GM19324 (cell line): ENCODE measurements at regions not wholly inside any gene's neighbourhood (a gene's known extent, or its start where the extent isn't known, plus 50 kb on each side); places are given as distances from the start of the nearest gene placed in this dataset.

Experiments
- ATAC-seq: cut with Tn5 transposase; IDR thresholded peaks from one replicate; pipeline ENCODE4 v1.9.1; 2021; ENCODE audit warnings: mild to moderate bottlenecking, moderate library complexity; ENCODE audit not compliant: unreplicated experiment, low FRiP score

DNA sequence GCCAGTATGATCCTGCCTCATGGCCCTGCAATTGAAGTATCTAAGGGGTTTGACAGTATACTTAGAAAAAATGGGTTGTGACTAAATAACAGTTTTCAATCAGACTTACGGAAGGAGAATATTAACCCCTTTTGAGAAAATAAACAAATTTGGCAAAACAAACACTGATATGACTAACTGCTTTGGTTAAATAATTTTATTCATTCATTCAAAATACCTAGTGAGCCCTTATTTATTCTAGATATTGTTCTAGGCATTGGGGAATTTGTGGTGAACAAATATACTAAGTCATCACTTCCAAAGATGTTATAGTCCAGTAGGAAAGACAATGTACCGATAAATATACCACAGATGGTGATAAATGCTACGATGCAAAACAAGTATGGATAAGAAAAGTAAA, 358.7 kb downstream of the TGFB2 start:
- no peak for ATAC-seq

DNA sequence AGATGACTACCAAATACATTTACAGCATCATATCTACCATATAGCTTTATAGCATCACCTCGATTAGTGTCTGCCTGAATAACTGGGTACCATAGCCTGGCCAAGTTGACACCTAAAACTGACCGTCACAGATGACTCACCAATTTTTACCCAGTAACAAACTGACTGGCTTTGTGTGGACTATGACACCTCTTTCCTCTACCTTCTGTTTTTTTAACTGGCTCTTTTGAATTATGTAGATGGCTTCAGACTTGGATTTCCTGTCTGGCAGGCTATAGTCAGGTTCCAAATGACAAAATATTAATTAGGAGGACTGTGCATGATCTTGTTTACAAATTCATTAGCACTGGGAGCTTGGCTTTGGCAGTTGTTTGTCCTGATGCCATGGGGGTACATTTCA, 360.3 kb downstream of the TGFB2 start:
- no peak for ATAC-seq

DNA sequence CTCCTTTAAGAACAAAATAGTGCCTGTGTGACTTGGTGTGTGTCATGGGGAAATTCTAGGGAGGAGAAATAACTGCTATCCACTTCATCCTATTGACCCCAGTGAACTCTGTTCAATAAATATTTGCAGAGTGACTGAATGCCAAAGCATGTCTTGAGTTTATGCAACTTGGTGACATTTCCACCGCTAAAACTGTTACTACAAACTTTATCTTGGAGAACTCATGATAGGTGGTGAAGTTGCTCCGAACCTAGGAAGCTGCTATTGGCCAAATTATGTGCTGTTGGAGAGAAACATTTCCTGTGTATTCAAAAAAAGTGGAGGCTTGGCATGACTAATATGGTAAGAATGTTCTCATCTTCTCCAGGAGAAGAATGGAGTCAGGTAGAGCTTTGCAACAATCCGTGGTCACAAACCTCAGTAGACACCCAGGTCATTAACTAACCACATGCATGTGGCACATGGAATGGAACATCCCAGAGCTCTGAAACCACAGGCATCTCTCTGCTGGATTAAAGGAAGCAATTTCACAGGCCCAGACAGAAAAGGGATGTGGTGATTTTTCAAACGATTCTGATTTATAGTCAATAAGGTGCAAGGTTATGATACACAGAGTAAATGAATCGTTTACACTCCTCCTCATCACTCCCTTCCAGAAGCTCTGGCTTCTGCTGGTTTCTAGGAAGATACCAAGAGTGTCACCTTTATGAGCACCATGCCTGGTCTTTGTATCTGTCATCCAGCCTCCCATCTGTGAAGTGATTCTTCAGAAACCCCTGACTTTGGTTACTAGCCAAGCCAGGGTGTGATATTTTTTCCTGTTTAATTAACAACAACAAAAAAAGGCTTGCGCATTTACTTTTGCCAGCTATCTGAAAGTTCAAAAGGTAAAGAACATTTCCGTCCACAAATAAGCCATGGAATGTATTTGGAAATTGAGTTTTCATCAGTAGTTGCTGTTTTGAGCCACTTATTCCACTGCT, 361.1 kb downstream of the TGFB2 start:
- no peak for ATAC-seq

DNA sequence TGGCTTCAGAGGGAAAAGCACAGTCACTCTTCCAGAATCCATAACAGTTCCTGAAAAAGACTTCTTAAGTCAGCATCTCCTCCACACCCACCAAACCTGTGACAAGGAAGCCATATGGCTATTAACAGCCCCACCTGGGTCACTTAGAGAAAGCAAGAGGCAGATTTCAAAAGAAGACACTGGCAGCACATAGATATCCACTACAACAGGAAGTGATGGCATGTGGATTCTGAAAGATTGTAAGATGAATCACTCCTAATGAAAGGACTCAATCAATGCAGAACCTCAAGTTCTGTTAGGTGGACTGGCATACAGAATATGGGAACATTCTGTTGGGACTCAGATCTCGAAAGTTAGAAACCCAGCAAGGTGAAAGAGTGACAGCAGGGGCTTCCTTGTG, 365.9 kb downstream of the TGFB2 start:
- ATAC-seq = no peak

DNA sequence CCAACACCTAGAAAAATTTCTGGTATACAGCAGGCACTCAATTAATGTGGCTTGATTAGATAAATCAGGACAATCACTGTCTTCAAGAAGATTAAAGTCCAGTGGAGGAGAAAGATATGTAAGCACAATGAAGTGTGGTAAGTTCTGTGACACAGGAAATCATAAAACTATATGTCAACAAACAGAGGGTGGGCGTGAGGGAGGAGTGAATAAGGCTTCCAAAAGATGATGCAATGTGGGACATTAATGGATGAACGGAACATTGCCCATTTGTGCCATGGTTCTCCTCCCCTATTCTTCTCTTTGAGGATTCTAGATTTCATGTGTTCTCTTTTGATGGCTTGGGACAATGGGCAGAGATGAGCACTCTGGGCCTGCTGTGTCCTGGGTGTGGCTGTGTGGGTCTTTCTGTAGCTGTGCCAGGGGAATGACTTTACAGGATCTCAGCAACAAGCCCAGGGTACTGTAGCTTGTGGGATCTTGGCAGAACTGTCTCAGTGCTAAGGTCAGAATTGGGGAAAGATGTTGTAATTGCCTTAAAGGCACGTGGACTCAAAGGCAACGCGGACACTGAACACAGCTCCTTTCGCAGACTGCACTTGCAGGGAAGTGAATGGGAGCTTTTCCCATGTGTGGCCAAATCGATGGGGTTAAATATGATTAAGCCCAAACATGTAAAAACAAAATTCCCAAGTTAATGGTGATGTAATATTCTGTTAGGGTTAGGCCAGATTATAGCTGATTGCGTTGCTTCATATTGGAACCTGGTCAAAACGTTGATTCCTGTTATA, 366.9 kb downstream of the TGFB2 start:
- ATAC-seq = no peak

DNA sequence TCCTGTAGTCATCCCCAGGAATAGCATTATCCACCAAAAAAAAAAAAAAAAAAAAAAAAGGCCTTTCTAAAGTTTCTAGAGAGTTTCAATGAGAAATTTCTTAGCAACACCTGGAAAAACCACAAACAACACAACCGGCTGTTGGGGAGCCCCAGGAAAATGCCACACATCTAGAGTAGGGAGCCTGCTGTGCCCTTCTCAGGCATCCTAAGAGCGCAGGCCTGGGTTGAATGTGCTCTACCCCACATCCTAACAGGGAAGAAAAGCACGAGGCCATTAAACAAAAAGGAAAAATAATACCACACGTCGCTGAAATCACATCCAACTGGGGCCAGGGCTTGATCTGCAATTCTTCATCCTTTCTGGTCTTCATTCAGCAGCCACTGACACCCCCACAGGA, 367.5 kb downstream of the TGFB2 start:
- ATAC-seq = no peak

DNA sequence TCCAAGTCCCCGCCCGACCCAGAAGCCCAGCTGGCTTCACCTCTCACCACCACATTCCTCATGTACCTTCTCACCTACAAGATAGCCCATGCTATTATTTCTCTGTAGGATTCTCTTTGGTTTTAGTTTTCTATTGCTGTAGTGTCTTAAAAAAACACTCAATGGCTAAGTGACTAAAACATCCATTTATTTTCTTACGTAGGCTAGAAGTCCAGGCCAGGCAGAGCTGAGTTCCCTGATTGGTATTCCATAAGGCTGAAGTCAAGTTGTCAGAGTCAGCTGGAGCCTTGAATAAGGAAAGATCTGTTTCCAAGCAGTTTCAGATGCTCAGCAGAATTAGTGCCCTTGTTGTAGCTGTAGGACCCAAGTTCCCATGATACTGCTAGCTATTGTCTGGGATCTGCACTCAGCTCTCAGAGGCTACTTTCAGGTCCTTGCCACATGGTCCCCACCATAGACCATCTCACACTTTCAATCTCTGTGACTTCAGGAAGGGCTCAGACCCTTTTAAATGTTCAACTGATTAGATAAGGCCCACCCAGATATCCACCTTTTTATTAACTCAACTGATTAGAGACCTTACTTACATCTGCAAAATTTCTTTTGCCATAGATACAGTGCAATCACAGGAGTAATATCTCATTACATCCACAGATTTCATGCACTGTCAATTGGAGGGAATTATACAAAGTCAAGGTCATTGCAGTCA, 371.0 kb downstream of the TGFB2 start:
- ATAC-seq = no peak

DNA sequence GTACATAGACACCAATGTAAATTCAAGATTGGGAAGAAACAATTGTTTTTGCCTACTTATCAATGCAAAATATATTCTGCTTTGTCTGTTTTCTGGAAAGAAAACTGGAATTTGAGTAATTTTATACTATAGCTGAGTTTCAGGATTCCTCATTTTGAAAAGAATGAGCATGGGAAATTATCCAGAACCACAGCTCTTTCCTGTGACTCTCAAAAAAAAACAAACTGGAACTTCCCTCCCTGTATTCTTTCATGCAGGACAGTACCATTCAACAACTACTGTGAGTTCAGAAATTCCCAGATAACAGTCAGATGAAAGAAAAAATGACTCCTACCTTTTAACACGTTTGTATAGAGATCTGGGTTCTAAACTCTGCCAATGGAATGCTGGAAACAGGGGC, 372.4 kb downstream of the TGFB2 start:
- no peak for ATAC-seq

DNA sequence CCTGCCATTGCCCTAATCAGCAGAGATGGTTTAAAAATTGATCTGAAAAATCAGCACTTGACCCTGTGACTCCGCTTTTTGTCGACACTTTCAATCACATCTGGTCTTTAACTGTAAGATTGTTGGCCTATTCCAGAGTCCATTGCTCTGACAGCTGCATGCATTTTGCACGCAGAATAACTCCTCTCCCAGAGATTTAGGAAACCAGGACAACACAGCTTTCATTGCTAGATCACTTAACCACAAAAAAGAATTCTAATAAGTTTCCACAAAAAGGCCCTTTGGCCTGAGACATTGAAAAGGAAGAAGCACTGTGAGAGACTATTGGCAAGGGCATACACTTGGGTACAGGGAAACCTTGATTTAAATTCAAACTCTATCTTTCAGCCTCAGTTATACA, 373.1 kb downstream of the TGFB2 start:
- ATAC-seq = no peak

DNA sequence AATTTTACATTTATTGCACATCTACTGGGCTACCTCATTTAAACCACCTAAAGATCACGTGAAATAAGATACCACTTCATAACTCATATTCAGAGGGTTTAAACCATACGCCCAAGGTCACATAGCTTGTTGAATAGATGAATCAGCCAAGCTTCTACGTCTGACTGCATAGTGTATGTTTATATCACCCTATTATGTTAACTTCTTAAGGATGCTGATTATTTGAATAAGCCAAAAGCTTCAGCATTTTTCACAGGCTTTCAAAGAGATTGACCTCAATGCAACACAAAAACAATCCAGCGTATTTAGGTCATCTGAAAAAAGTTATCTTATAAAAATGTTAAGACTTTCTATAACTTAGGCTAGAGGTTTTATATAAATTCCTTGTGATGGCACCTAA, 373.8 kb downstream of the TGFB2 start:
- ATAC-seq = no peak

DNA sequence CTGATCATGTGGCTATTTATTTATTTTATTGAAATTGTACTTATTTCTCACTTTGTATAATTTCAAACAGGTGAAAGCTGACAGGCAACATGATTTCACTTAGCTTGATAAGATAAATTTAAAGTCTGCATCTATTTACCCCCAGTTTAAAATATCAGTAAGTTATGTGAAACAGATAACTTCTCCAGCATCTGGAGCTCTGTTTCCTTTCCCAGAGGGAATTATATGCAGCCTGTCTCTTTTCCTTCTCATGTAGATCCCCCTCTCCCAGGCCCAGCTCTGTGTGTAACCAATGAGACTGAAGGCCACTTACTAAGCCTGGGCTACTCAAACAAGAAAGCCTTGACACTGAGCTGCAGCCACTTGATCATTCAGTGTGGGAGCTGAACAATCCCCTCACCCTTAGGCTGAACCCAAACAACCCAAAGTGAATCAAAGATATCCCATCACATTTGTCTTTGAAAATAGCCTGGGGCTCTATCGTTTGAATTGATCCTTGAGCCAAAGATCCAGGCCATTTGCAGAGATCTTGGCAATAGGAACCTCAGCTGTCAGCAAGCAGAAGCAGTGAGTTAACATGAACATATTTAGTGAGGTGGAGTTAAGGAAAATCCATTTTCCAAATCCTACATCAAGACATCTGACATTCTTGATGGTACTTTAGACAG, 383.9 kb downstream of the TGFB2 start:
- ATAC-seq = no peak

DNA sequence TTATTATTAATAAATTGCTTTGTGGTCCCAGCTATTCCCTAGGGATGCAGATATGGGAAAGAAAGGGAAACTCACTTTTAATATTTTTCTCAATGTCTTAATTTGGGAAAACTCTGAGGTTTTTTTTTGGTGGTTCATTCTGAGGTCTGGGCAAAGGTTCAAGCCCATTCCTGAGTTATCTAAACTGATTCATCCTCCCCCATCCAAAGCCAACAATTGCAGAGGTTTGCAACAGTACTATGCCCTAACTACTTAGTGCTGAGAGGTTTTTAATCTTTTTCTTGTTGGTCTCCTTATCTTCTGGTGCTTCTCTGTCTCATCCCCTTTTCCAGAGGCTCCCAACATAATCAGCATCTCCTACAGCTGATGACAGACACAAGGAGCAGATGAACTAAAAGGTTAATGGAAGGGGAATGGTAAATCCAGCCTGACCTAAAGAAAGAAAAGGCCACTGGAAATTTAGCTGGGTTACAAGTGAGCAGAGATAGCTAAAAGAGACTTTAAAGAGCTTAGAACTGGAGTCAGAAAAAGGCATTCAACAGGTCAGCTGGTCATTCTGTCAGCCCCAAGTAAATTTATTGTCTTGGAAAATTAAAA, 390.4 kb downstream of the TGFB2 start:
- ATAC-seq = no peak

DNA sequence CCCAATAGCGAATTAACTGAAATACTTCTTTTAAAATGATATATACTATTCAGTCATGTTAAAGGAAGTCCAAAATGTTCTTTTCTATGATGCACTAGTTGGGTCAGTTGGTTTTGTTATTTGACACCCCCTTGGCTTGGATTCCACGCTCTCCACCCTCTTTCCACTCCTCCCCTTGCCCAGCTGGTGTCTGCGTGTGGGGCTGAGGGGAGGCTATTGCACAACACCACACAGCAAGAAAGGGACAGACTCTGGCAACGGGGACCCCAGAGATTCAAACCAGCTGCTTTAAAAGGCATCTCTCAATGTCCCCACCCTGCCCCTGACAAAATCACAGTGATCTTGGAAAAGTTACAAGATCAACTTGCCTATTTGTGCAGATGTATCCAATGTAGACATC, 394.3 kb downstream of the TGFB2 start:
- ATAC-seq = no peak

DNA sequence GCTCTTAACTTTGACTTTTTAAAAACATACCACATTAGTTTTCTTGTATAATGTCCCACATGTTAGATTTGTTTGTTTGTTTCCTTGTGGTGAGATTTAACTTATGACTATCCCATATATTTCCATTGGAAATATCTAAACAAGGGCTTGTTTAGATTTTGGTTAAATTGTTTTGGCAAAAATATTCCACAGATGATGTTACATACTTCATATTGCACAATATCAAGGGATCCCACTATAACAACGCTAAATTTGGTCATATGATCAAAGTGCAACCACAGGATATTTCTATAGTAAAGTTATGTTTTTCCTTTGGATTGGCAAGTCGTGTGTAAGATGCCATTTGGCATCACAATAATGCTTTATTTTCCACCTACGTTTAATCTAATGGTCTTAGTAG, 396.7 kb downstream of the TGFB2 start:
- no peak for ATAC-seq

DNA sequence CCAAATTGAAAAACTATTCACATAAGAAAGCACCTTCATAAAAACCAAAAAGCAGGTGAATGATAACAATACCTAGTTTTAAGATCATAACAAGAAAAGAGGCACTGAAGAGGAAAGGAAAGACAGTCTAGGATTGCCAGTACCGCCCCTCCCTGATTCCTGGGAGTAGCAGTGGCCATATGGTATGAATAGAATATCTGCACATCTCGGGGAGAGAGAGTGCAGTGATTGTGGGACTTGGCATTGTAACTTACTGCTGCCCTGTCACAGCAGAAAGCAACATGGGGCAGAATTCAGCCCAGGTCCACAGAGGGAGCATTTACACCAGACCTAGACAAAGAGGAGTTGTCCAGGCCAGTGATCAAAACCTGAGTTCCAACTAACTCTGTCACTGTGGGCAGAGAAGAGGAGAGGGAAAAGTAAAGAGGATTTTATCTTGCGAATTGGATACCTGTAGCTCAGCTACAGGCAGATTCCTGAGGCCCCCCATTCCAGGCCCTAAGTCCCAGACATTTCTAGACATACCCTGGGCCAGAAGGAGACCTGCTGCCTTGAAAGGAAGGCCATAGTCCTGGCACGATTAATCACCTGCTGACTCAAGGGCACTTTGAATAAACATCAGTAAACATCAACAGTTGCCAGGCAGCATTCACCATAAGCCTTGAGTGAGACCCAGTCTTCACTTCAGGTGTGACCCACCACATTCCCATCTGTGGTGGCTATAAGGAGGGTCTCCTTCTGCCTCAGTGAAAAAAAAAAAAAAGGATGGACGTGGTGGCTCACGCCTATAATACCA, 397.5 kb downstream of the TGFB2 start:
- ATAC-seq = no peak

DNA sequence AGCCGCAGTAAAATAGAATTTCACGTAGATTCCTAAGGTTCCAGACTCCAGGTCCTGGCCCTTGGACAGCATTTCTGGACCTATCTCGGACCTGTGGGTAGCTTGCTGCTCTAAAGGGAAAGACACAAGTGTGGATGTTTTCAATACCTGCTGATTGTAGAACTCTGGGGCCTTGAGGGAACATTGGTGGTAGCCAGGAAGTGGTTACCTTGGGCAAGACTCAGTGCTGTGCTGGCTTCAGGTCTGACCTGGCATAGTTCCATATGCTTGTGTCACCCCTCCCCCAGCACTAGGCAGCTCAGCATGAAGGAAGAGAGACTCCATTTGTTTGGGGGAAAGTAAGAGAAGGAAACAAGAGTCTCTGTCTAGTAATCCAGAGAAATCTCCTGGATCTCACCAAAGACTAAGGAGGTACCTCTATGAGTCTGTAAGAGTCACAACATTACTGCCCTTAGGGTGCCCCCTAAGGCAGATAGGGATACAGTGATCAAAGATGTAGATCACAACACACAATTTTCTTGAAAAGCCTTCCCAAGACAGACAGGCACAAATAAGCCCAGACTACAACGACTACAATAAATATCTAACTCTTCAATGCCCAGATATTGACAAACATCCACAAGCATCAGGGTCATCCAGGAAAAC, 398.8 kb downstream of the TGFB2 start:
- ATAC-seq = no peak

DNA sequence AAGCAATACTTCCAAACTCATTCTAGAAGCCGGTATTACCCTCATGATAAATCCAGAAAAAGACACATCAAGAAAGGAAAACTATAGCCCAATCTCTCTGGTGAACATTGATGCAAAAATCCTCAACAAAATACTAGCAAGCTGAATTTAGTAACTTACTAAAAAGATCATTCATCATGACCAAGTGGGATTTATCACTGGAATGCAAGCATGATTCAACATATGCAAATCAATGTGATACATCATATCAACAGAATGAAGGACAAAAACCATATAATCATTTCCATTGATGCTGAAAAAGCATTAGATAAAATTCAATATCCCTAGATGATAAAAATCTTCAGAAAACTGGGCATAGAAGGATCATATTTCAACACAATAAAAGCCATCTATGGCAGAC, 402.9 kb downstream of the TGFB2 start:
- ATAC-seq = no peak

DNA sequence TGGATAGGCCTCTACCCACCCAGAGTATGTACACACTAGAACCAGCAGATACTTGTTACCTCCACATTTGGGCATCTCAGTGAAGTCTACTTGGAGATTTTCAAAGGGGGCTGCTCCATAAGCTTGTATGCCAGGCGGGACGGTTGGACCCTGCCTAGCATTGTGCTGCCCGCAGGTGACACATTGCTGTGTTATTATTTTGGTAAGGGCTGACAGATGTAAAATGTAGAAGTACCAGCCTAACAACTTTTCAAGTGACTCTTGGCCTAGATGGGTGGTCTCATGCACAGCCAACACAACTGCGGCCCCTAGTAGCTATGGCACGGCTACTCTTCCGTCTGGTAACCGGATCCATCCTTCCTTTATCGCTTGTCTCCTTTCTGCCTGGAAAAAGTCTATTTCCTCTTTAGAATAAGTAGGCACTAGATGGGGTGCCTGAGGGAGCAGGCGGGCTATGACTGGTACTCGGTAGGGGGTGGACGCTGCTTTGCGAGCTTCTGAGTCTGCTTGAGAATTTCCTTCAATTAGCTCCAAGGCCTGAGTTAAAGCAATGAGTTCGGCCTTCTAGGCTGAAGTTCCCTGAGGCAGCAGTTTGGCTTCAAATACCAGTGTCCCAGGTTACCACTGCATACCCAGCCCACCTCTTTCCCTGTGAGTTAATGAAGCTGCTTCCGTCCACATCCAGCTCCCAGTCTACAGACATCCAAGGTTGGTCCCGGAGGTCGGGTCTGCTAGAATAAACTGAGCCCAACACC, 405.3 kb downstream of the TGFB2 start:
- no peak for ATAC-seq
